C1 segment of cervical spinal cord (tissue), 14 donors: ENCODE measurements at regions not wholly inside any gene's neighbourhood (a gene's known extent, or its start where the extent isn't known, plus 50 kb on each side); places are given as distances from the start of the nearest gene placed in this dataset.

Source experiments
- DNase-seq, 14 donors: peaks; one replicate each; lab custom pipeline; 2025; lab: John Stamatoyannopoulos, UW

- DNase-seq, result no peak
Measured at GRCh38 chr16:17050468-17050867, 420.3 kb downstream of the XYLT1 start.
